WTC11 (cell line): ENCODE measurements at regions not wholly inside any gene's neighbourhood (a gene's known extent, or its start where the extent isn't known, plus 50 kb on each side); places are given as distances from the start of the nearest gene placed in this dataset.

ENCODE experiments used
- ATAC-seq: fragments of 200-7000 bp; cut with Tn5 transposase; 2 replicates; pipeline ENCODE4 v1.10.0; 2021; ENCODE audit warnings: mild to moderate bottlenecking, moderate library complexity
- CTCF ChIA-PET: fragments of 300-600 bp; sonication (Branson Sonifier 250); formaldehyde crosslinking; loops from one replicate; lab custom pipeline; 2021; ENCODE audit warnings: antibody characterized with exemption; lab: Charles Lee
- POLR2A ChIA-PET: fragments of 350-600 bp; sonication (Branson Sonifier 250); formaldehyde crosslinking; loops from one replicate; lab custom pipeline; 2021; ENCODE audit warnings: antibody characterized with exemption; lab: Charles Lee
- DNase-seq: peaks from one replicate; pipeline ENCODE4 v3.0.0; 2021; ENCODE audit warnings: low spot score
- H3K27ac Mint-ChIP-seq: 2 replicates; pipeline ENCODE4 v1.8.0; 2021; ENCODE audit warnings: mixed read lengths
- H3K27me3 Mint-ChIP-seq: 2 replicates; pipeline ENCODE4 v1.8.0; 2021; ENCODE audit warnings: low read depth, mild to moderate bottlenecking, moderate library complexity, mixed read lengths
- H3K36me3 Mint-ChIP-seq: 2 replicates; pipeline ENCODE4 v1.8.0; 2021; ENCODE audit warnings: mixed read lengths
- H3K4me1 Mint-ChIP-seq: 2 replicates; pipeline ENCODE4 v1.8.0; 2022; ENCODE audit warnings: mixed read lengths
- H3K4me3 Mint-ChIP-seq: 2 replicates; pipeline ENCODE4 v1.8.0; 2021; ENCODE audit warnings: mild to moderate bottlenecking, moderate library complexity, mixed read lengths
- H3K9me3 Mint-ChIP-seq: 2 replicates; pipeline ENCODE4 v1.8.0; 2021; ENCODE audit warnings: mixed read lengths
- CDX4 ChIP-seq: fragments of 250-450 bp; sonication (Bioruptor Pico); IDR thresholded peaks from 2 replicates; pipeline ENCODE4 v1.9.0; 2021; ENCODE audit warnings: moderate library complexity, mild to moderate bottlenecking, inconsistent platforms, borderline replicate concordance
- GRHL2 ChIP-seq: fragments of 250-450 bp; sonication (Bioruptor Pico); IDR thresholded peaks from 2 replicates; pipeline ENCODE4 v1.8.0; 2022; ENCODE audit warnings: mild to moderate bottlenecking, moderate library complexity; ENCODE audit not compliant: insufficient replicate concordance, severe bottlenecking
- GTF2I ChIP-seq: fragments of 250-450 bp; sonication (Bioruptor Pico); conservative IDR thresholded peaks from 2 replicates; pipeline ENCODE4 v1.4.0; 2021; ENCODE audit warnings: mild to moderate bottlenecking
- JUN ChIP-seq: sonication (generic); formaldehyde crosslinking; IDR thresholded peaks from 2 replicates; pipeline ENCODE4 v1.8.0; 2023; ENCODE audit warnings: mild to moderate bottlenecking, missing genetic modification reagents
- MYBL2 ChIP-seq: sonication (generic); formaldehyde crosslinking; IDR thresholded peaks from 2 replicates; pipeline ENCODE4 v1.8.1; 2023; ENCODE audit warnings: mild to moderate bottlenecking, moderate library complexity, missing genetic modification reagents
- SP1 ChIP-seq: sonication (generic); formaldehyde crosslinking; conservative IDR thresholded peaks from 2 replicates; pipeline ENCODE4 v1.8.1; 2022; ENCODE audit warnings: missing genetic modification reagents
- ZBTB43 ChIP-seq: sonication (generic); formaldehyde crosslinking; IDR thresholded peaks from 2 replicates; pipeline ENCODE4 v1.8.1; 2023; ENCODE audit warnings: mild to moderate bottlenecking, missing genetic modification reagents
- ZNF219 ChIP-seq: sonication (generic); formaldehyde crosslinking; IDR thresholded peaks from 2 replicates; pipeline ENCODE4 v1.8.0; 2023; ENCODE audit warnings: missing genetic modification reagents, mild to moderate bottlenecking, borderline replicate concordance
- ZNF232 ChIP-seq: sonication (generic); formaldehyde crosslinking; IDR thresholded peaks from 2 replicates; pipeline ENCODE4 v1.8.0; 2022; ENCODE audit warnings: mild to moderate bottlenecking, missing genetic modification reagents
- ZNF512 ChIP-seq: sonication (generic); formaldehyde crosslinking; IDR thresholded peaks from 2 replicates; pipeline ENCODE4 v1.8.1; 2022; ENCODE audit warnings: missing genetic modification reagents, borderline replicate concordance
- TF ChIP-seq, protein P1 (sequence below): fragments of 200-600 bp; IDR thresholded peaks from 2 replicates; pipeline ENCODE4 v1.8.0; 2022; ENCODE audit warnings: antibody characterized with exemption
- TF ChIP-seq, protein P2 (sequence below): fragments of 250-450 bp; sonication (Bioruptor Pico); IDR thresholded peaks from 2 replicates; pipeline ENCODE4 v1.9.0; 2021; ENCODE audit warnings: mild to moderate bottlenecking, borderline replicate concordance
- TF ChIP-seq, protein P3 (sequence below): sonication (generic); formaldehyde crosslinking; IDR thresholded peaks from 2 replicates; pipeline ENCODE4 v1.8.1; 2023; ENCODE audit warnings: mild to moderate bottlenecking, moderate library complexity, missing genetic modification reagents
- TF ChIP-seq, protein P4 (sequence below): sonication (generic); formaldehyde crosslinking; IDR thresholded peaks from 2 replicates; pipeline ENCODE4 v1.8.0; 2022; ENCODE audit warnings: mild to moderate bottlenecking, missing genetic modification reagents
- TF ChIP-seq, protein P5 (sequence below): sonication (generic); formaldehyde crosslinking; IDR thresholded peaks from 2 replicates; pipeline ENCODE4 v1.8.1; 2023; ENCODE audit warnings: mild to moderate bottlenecking, missing genetic modification reagents, moderate library complexity
- TF ChIP-seq, protein P6 (sequence below): fragments of 250-450 bp; sonication (Bioruptor Pico); IDR thresholded peaks from 2 replicates; pipeline ENCODE4 v2.1.2; 2022; ENCODE audit warnings: mild to moderate bottlenecking, moderate library complexity
- TF ChIP-seq, protein P7 (sequence below): sonication (generic); formaldehyde crosslinking; conservative IDR thresholded peaks from 2 replicates; pipeline ENCODE4 v1.8.1; 2023; ENCODE audit warnings: mild to moderate bottlenecking, low read depth, missing genetic modification reagents, moderate library complexity

- Mint-ChIP-seq H3K4me3 (no peak overlapping the region), H3K36me3 (no peaks in the 10 kb centered on the region), H3K9me3 (no peaks in the 10 kb centered on the region)
- ATAC-seq (no peak), DNase-seq (no peak)
- CTCF ChIA-PET: no interaction called here
- TF ChIP-seq GTF2I (CRISPR knock-in tag) (no peak), SP1 (no peak), ZNF512 (CRISPR knock-in tag) (no peak), ZBTB43 (no peak), MYBL2 (CRISPR knock-in tag) (no peak), JUN (CRISPR knock-in tag) (no peak), GRHL2 (CRISPR knock-in tag) (no peak), ZNF232 (CRISPR knock-in tag) (no peak), CDX4 (CRISPR knock-in tag) (no peak), ZNF219 (CRISPR knock-in tag) (no peak)
- TF ChIP-seq, protein P1, sequence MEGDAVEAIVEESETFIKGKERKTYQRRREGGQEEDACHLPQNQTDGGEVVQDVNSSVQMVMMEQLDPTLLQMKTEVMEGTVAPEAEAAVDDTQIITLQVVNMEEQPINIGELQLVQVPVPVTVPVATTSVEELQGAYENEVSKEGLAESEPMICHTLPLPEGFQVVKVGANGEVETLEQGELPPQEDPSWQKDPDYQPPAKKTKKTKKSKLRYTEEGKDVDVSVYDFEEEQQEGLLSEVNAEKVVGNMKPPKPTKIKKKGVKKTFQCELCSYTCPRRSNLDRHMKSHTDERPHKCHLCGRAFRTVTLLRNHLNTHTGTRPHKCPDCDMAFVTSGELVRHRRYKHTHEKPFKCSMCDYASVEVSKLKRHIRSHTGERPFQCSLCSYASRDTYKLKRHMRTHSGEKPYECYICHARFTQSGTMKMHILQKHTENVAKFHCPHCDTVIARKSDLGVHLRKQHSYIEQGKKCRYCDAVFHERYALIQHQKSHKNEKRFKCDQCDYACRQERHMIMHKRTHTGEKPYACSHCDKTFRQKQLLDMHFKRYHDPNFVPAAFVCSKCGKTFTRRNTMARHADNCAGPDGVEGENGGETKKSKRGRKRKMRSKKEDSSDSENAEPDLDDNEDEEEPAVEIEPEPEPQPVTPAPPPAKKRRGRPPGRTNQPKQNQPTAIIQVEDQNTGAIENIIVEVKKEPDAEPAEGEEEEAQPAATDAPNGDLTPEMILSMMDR: no peak
- TF ChIP-seq, protein P2, sequence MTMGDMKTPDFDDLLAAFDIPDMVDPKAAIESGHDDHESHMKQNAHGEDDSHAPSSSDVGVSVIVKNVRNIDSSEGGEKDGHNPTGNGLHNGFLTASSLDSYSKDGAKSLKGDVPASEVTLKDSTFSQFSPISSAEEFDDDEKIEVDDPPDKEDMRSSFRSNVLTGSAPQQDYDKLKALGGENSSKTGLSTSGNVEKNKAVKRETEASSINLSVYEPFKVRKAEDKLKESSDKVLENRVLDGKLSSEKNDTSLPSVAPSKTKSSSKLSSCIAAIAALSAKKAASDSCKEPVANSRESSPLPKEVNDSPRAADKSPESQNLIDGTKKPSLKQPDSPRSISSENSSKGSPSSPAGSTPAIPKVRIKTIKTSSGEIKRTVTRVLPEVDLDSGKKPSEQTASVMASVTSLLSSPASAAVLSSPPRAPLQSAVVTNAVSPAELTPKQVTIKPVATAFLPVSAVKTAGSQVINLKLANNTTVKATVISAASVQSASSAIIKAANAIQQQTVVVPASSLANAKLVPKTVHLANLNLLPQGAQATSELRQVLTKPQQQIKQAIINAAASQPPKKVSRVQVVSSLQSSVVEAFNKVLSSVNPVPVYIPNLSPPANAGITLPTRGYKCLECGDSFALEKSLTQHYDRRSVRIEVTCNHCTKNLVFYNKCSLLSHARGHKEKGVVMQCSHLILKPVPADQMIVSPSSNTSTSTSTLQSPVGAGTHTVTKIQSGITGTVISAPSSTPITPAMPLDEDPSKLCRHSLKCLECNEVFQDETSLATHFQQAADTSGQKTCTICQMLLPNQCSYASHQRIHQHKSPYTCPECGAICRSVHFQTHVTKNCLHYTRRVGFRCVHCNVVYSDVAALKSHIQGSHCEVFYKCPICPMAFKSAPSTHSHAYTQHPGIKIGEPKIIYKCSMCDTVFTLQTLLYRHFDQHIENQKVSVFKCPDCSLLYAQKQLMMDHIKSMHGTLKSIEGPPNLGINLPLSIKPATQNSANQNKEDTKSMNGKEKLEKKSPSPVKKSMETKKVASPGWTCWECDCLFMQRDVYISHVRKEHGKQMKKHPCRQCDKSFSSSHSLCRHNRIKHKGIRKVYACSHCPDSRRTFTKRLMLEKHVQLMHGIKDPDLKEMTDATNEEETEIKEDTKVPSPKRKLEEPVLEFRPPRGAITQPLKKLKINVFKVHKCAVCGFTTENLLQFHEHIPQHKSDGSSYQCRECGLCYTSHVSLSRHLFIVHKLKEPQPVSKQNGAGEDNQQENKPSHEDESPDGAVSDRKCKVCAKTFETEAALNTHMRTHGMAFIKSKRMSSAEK (CRISPR knock-in tag): no peak
- TF ChIP-seq, protein P3, sequence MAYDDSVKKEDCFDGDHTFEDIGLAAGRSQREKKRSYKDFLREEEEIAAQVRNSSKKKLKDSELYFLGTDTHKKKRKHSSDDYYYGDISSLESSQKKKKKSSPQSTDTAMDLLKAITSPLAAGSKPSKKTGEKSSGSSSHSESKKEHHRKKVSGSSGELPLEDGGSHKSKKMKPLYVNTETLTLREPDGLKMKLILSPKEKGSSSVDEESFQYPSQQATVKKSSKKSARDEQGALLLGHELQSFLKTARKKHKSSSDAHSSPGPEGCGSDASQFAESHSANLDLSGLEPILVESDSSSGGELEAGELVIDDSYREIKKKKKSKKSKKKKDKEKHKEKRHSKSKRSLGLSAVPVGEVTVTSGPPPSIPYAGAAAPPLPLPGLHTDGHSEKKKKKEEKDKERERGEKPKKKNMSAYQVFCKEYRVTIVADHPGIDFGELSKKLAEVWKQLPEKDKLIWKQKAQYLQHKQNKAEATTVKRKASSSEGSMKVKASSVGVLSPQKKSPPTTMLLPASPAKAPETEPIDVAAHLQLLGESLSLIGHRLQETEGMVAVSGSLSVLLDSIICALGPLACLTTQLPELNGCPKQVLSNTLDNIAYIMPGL (CRISPR knock-in tag): no peak
- TF ChIP-seq, protein P4, sequence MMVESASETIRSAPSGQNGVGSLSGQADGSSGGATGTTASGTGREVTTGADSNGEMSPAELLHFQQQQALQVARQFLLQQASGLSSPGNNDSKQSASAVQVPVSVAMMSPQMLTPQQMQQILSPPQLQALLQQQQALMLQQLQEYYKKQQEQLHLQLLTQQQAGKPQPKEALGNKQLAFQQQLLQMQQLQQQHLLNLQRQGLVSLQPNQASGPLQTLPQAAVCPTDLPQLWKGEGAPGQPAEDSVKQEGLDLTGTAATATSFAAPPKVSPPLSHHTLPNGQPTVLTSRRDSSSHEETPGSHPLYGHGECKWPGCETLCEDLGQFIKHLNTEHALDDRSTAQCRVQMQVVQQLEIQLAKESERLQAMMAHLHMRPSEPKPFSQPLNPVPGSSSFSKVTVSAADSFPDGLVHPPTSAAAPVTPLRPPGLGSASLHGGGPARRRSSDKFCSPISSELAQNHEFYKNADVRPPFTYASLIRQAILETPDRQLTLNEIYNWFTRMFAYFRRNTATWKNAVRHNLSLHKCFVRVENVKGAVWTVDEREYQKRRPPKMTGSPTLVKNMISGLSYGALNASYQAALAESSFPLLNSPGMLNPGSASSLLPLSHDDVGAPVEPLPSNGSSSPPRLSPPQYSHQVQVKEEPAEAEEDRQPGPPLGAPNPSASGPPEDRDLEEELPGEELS (CRISPR knock-in tag): no peak
- TF ChIP-seq, protein P5, sequence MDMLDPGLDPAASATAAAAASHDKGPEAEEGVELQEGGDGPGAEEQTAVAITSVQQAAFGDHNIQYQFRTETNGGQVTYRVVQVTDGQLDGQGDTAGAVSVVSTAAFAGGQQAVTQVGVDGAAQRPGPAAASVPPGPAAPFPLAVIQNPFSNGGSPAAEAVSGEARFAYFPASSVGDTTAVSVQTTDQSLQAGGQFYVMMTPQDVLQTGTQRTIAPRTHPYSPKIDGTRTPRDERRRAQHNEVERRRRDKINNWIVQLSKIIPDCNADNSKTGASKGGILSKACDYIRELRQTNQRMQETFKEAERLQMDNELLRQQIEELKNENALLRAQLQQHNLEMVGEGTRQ (CRISPR knock-in tag): no peak
- TF ChIP-seq, protein P6, sequence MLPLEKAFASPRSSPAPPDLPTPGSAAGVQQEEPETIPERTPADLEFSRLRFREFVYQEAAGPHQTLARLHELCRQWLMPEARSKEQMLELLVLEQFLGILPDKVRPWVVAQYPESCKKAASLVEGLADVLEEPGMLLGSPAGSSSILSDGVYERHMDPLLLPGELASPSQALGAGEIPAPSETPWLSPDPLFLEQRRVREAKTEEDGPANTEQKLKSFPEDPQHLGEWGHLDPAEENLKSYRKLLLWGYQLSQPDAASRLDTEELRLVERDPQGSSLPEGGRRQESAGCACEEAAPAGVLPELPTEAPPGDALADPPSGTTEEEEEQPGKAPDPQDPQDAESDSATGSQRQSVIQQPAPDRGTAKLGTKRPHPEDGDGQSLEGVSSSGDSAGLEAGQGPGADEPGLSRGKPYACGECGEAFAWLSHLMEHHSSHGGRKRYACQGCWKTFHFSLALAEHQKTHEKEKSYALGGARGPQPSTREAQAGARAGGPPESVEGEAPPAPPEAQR (CRISPR knock-in tag): no peak
- TF ChIP-seq, protein P7, sequence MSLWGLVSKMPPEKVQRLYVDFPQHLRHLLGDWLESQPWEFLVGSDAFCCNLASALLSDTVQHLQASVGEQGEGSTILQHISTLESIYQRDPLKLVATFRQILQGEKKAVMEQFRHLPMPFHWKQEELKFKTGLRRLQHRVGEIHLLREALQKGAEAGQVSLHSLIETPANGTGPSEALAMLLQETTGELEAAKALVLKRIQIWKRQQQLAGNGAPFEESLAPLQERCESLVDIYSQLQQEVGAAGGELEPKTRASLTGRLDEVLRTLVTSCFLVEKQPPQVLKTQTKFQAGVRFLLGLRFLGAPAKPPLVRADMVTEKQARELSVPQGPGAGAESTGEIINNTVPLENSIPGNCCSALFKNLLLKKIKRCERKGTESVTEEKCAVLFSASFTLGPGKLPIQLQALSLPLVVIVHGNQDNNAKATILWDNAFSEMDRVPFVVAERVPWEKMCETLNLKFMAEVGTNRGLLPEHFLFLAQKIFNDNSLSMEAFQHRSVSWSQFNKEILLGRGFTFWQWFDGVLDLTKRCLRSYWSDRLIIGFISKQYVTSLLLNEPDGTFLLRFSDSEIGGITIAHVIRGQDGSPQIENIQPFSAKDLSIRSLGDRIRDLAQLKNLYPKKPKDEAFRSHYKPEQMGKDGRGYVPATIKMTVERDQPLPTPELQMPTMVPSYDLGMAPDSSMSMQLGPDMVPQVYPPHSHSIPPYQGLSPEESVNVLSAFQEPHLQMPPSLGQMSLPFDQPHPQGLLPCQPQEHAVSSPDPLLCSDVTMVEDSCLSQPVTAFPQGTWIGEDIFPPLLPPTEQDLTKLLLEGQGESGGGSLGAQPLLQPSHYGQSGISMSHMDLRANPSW (CRISPR knock-in tag): no peak
- TF ChIP-seq, all 79 proteins: peak for 0
- POLR2A ChIA-PET: no interaction called here
- H3K27me3 Mint-ChIP-seq: peaks cover 2% of the 10 kb centered on the region
- H3K4me1 Mint-ChIP-seq: no peaks in the 10 kb centered on the region
- H3K27ac Mint-ChIP-seq: no peak overlapping the region
Measured at GRCh38 chr2:355773-356172, 67.9 kb upstream of the ALKAL2 start.
